ENCODE measurements at regions not wholly inside any gene's neighbourhood (a gene's known extent, or its start where the extent isn't known, plus 50 kb on each side); places are given as distances from the start of the nearest gene placed in this dataset.

DNA sequence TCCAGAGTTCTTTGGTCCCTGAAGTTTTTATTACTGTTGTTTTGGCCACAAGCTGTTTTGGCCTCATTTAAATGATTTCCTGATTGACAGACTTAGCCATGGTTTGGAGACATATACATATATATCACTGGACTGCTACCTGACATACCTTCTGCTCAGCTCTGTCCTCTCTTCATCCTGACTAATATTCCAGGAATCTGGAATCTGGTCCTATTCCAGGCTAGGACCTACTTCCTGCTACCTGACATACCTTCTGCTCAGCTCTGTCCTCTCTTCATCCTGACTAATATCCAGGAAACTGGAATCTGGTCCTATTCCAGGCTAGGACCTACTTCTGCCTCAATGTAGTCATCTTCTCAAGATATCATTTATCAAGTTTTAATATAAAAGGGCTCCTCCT, 724.4 kb upstream of the ROBO1 start:
- DNase-seq (ENCODE audit: low spot score), result no peak

DNA sequence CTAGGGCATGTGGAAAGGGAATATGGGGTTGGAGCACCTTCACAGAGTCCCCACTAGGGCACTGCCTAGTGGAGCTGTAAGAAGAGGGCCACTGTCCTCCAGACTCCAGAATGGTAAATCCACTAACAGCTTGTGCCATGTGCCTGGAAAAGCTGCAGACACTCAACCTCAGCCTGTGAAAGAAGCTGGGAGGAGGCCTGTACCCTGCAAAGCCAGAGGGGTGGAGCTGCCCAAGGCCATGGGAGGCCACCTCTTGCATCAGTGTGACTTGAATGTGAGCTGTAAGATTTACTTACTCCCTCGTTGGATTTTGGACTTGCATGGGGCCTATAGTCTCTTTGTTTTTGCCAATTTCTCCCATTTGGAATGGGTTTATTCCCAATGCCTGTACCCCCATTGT, 705.2 kb upstream of the ROBO1 start:
- DNase-seq (ENCODE audit: low spot score), result no peak

DNA sequence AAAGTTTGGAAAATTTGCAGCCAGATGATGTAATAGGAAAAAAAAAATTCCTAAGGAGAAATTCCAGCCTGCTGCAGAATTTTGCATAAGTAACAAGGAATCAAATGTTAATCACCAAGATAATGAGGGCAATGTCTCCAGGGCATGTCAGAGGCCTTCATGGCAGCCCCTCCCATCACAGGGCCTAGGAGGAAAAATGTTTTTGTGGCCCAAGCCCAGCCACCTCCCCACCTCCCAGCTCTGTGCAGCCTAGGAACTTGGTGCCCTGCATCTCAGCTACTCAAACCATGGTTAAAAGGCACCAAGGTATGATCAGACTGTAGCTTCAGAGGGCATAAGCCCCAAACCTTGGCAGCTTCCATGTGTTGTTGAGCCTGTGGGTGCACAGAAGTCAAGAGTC, 704.7 kb upstream of the ROBO1 start:
- no peak for DNase-seq (ENCODE audit: low spot score)

DNA sequence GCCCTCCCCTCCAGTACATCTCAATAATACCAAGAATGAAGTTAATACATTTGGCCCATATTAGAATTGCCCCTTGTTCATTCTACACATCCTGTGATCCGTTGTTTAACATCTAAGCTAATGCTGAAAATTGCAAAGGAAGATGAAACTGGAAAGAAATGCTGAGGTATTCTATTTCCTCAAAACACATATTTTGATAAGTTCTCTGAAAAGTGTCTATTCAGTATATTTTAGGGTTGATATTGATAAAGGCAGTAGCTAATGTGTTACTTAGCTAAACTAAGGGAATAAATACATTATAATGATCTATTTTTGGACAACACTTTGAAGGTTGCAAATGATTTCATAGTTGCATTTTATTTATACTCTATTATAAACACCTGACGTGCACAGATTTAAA, 702.6 kb upstream of the ROBO1 start:
- no peak for DNase-seq (ENCODE audit: low spot score)

DNA sequence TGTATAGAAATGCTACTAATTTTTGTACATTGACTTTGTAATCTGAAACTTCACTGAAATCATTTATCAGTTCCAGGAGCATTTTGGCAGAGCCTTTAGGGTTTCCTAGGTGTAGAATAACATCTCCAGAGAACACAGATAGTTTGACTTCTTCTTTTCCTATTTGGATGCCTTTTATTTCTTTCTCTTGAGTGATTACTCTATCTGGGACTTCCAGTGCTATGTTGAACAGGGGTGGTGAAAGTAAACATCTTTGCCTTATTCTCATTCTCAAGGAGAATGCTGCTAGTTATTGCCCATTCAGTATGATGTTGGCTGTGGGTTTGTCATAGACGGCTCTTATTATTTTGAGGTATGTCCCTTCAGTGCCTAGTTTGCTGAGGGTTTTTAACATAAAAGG, 697.9 kb upstream of the ROBO1 start:
- no peak for DNase-seq (ENCODE audit: low spot score)

DNA sequence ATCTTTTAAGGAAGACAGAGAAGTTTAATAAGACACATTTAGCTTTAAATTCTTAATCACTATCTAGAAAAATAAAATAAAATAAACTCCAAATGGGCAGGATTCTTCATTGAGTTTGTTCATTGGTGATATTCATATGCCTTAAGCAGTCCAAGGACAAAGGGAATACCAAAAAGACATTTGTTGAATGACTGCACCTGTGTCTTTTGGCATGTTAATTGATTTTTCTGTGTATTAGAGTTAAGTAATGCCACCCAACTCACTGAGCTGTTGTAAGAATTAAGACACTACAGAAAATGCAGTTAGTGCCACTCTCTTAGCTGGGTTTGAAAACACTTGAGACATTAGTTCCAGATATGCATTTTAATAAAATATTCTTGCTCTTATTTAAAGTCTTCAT, 683.6 kb upstream of the ROBO1 start:
- no peak for DNase-seq (ENCODE audit: low spot score)

DNA sequence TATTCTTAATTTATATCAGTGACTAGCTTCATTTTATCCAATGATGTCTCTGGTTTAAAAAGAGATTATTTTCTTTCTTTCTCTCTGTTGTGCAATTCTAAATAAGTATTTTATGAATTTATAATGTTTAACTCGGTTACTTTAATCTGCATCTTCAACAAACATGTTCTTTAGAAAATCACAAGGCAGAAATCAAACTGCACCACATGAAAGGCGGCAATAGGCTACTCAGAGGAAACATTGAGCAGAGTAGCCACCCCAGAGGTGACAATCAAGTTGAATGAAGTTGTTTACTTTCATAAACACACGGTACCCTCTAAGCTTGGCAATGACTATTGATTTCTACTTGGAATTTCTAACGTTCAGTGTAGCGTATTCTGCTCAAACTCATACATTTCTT, 677.8 kb upstream of the ROBO1 start:
- no peak for DNase-seq (ENCODE audit: low spot score)

DNA sequence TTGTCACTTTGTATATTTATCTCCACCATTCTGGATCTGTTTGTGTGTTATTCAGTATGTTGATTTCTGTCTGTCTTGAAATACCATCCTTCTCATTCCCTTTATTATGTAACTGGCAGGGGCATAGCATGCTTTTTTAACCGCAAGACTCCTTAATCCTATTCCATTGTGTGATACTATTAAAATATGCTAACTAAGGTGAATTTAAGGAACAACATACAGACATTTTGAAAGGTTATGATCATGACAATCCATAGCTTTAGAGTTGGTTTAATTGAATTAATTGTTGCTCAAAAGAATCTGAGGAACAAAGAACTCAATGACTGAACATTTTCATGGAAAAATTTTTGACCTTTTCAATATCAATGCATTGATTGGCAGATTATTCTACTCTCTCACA, 677.3 kb upstream of the ROBO1 start:
- no peak for DNase-seq (ENCODE audit: low spot score)

DNA sequence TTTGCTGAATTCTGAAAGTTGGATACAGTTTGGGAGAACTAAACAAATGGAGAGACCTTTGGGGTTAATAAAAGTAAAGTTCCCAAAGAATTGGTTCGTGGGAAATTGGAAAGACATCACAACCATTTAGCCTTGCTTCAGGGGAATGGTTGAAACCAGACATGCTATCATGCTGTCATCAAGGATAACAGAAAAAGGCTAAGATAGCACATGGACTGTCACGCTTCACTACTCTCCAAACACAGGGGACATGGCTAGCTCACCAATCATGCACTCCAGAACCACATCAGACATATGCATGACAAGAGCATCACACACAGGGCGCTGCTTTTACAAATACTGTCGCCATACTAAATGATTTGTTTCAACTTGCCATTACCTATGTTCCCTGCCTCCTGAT, 671.7 kb upstream of the ROBO1 start:
- DNase-seq (ENCODE audit: low spot score), result no peak

DNA sequence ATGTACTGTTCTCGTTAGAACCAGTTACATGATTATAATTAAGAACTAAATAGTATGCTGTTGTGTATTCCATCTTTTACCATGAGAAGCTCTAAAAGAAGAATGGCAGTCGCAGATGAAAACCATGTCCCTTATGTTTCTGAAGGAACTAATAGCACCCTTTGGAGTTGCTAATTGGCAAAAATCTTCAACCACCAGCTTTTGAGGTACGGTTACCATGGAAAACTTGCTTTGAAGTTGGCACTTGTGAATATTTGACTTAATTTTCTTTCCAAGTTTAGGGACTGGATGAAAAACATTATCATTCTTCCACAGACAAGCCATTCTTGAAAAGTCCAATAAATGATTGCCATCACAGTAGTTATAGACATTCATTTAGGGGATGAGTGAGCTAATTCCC, 666.6 kb upstream of the ROBO1 start:
- DNase-seq (ENCODE audit: low spot score), result no peak

DNA sequence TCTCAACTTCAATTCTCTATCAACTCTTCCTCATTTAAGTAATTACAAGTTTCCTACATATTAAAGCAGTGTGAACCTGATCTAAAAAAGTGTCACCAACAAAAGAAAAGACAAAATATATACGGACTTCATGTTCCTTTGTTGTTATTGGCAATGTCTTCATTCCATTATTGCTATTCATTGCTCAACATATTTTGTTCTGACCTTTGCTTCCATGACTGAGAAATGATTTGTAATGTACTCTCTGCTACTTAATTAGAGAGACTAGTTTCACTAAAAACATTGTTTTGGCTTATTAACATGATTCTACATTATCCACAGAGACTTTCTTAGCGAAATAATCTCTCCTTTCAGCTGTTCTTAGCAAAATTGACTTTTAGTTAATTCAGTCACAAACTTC, 657.2 kb upstream of the ROBO1 start:
- no peak for DNase-seq (ENCODE audit: low spot score)

DNA sequence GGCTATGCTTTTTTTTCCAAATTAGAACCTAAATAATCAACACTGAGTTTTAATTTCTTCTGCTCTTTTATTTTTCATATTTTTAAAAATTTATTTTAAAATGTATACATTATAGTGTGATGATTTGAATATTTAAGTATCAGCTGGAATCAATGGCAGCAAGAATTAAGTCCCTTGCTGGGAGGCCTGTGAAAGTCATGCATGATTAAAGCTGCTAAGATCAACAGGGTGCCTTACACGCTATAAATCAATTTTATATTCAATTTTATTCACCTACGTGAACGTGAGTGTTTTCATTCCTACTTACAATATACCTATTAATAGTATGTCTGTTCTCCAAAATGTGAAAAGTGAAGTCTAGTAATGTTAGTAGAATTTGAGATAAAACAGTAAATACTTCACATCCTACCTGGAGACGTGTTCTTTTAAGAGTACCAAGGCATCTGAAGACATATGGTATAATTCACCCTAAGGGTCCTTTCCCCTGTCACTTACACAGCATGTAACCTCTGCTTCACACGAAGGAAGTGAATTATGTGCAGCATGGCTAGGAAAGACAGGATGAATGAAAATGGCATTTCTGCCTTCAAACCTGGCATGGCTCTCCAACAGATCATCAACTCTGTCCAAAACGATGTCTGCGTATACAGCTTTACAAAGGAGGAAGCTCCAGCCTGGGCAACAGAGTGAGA, 640.4 kb upstream of the ROBO1 start:
- DNase-seq (ENCODE audit: low spot score), result no peak

DNA sequence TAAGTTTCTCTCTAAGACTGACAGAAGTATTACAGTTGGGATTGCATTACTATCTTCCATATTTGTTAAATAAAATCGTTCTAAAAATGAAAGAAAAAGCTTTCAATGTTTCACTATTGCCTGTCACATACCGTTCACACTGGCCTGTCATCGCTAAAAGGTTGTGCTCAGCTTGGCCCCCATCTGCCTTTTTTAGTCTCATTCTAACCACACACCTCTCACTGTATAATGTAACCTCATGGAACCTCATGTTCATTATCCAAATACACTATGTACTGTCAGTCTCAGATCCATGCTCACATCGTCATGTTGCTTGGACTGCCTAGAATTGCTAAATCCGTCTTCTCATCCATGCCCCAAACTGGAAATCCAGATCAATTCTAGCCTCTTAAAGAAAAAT, 637.8 kb upstream of the ROBO1 start:
- DNase-seq (ENCODE audit: low spot score), result no peak

DNA sequence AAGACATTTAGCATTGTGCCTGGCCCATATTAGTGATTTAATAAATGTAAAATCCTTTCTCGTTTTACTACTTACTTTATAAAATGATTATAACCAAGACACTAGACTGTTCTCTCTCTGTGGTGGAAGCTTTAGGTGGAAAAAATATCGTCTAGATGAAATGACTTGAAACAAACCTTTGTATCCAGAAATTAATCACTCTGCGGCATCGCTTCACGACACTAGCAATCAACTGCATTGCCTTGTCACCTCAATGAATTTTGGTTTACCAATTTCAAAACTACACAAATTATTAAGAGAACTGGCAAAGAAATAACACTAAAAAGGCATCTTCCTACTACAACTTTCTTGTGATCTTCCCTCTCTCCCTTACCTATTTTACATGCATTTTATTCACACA, 627.2 kb upstream of the ROBO1 start:
- no peak for DNase-seq (ENCODE audit: low spot score)

DNA sequence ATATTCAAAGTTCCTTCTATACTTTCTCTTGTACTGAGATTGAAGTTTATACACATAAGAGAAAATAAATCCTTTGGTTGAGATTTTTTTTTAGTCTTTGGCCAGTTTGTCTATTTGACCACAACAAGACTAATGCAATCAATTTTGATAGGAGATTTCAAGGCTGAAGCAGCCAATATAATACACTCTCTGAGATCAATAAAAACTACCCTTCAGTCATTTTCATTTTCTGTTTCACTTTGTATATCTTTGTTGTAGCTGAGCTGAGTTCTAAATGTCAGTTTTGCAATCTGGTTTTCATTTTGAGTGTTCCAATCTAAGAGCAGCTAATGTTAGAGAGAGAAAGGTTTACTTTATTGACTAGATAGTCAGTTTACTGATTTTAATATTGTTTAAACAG, 623.8 kb upstream of the ROBO1 start:
- no peak for DNase-seq (ENCODE audit: low spot score)

DNA sequence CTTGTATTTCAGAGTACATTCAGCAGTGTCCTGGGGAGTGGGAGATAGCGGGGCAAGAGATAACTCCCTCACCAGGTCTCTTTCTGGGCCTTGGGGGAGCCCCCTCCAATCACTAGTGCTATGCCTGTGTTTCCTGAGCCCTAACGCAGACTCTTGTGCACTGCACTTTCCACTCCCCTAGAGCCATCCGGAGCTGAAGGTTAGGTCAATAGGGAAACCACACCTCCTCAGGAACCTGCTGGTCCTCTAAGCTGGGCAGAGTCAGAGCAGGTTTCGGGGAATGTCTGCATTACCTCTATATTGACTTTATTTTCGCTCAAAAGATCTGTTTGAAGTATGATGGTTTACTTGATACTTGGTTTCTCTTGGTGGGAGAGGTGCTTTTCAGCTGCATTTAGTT, 617.0 kb upstream of the ROBO1 start:
- no peak for DNase-seq (ENCODE audit: low spot score)

DNA sequence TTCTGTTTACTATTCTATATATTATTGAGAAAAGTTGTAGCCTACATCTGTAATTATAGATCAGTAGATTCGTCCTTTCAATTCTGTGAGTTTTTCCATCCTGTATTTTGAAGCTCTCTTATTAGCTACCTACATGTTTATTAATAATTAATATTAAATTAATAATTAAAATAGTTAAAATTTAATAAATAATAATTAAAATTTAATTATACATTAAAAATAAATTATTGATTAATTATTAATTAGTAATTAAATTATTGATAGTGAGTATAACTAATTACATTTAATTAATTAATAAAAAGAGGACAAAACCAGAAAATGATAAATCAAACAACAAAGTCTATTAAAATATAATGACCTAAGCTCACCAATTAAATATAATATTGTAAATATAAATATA, 606.6 kb upstream of the ROBO1 start:
- no peak for DNase-seq (ENCODE audit: low spot score)

DNA sequence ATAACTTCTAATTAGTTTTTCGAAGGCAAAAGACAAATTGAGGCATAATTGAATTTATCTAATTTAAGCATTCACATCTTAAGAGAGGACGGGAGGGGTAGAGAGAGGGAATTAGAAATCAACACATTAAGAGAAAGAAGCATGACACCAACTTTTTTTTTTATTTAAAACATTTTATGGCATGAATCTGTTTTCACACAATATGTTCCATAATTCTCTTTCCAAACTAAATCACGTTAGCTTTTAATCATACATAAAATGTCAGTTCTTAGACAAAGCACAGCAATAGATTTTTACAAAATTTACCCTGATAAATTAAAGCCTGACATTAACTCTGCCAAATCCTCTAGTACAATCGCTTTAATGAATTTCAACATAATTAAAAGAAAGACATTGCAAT, 600.8 kb upstream of the ROBO1 start:
- no peak for DNase-seq (ENCODE audit: low spot score)

DNA sequence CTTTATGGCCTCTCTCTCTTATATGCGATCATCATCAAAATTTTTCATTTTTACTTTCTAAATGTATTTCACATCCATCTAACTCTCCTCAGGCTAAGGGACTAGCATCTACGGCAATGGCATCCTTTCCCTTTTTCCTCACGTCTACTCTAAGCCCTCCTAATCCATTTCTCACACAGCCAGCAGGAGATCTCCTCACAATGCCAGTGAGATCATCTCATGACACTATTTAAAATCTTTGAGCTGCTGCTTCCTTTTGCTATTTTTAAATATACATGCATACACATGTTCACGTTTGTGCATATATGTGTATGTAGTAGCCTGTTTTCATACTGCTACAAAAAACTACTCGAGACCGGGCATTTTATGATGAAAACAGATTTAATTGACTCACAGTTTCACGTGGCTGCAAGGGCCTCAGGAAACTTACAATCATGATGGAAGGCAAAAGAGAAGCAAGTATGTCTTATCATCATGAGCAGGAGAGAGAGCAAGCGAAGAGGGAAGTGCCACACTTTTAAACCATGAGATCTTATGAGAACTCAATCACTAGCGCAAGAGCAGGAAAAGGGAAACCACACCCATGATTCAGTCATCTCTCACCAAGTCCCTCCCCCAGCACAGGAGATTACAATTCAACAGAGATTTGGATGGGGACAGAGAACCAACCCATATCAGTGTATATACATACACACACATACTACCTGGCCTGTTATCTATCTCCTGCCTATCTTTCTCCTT, 599.2 kb upstream of the ROBO1 start:
- DNase-seq (ENCODE audit: low spot score), result no peak

DNA sequence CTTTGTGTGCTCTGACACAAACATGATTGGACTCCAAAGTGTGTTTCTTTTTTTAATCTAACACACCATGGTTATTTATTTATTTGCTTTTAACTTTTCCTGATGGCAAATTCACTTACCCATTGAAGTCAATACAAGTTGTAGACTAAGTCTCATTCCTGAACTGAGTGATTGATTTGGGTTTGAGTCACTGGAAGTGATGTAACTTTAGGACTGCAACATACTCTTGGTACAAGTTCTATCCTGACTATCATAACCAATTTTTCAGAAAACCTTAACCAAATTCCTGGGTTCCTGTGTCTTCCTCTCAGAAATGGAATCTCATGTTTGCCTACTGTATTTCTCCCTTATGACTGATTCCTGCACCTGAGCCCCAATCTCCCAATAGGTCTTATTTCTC, 590.0 kb upstream of the ROBO1 start:
- DNase-seq (ENCODE audit: low spot score), result no peak

DNA sequence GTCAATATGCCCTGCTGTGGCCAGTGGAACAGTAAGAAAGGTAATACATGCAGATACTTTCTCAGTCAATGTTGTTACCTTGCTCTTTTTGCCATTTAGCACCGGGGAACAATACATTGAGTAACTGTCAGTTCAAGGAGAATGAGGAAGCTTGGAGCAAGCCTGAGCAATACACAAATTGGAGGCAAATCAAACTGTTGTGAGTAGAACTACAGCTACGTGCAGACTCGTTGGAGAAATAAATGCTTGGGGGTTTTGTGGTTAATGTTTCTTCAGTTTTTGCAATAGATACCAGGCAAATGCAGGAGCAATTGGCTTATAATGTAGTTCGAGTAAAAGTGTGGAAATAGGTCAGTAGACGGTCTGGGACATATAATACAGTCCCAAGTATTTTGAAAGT, 587.3 kb upstream of the ROBO1 start:
- no peak for DNase-seq (ENCODE audit: low spot score)

DNA sequence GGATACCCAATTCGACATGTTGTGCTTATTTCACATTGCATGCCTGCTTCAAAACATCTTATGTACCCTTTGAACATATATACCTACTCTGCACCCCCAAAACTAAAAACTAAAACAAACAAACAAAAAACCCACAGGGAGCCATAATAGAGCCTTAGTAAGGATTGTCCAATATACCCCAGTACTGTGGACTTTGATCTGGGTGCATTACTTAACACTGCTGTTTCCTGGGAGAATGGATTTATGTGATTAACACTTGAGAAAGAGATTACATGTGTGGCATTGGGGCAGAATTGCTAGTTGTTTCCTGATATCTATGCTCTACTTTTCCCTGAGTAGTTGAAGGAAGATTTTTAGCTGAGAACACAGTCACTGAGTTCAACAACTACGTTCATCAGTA, 583.4 kb upstream of the ROBO1 start:
- DNase-seq (ENCODE audit: low spot score), result no peak

DNA sequence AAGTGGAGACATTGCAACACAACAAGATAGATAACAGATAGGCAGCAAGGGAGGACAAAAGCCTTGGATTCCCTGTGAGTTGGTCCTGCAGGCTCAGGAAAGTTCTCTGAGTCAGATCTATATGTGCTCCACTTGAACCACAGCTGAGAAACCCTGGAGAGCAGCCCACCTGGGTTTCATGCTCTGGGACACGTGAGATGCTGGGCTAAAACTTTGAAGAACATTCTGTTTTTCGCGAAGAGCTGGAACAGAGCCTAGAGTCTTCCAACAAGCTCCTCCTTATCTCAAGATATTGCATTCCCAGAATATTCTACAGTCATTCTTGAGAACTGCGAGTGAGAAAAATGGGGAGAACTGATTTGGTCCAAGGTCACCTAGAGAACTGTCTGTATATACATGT, 583.0 kb upstream of the ROBO1 start:
- DNase-seq (ENCODE audit: low spot score), result no peak

DNA sequence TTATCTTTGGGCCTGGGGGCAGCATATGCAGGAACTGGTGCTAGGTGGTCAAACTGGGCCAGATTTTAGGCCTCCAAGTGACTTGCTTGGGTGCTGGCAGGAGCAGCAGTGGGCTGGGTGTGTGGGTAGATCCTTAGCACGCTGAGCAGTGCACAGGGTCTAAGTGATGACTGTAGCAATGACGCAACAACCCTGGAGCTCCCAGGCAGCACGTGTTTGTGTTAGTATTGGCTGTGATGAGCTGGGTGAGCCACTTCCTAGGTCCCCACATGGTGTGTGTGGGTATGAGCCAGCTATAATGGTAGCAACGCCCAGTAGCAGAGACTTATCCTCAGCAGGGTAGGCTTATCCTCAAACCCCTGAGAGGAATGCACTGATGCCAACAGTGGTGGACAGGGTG, 570.6 kb upstream of the ROBO1 start:
- no peak for DNase-seq (ENCODE audit: low spot score)

Data from NAMALWA (cell line).